Astrocyte (in vitro differentiated cells and primary cell): ENCODE measurements at regions not wholly inside any gene's neighbourhood (a gene's known extent, or its start where the extent isn't known, plus 50 kb on each side); places are given as distances from the start of the nearest gene placed in this dataset.

Experiments used
- DNase-seq: peaks from one replicate; pipeline ENCODE4 v3.0.0-alpha.2; 2010; ENCODE audit warnings: low read depth
- FAIRE-seq: peaks from 2 replicates; lab custom pipeline; 2011; peaks lifted over from hg19 to GRCh38; lab: Jason Lieb, UNC
- H2AFZ ChIP-seq: 2 replicates; pipeline ENCODE4 v1.6.0; 2012; ENCODE audit warnings: low read depth, low read length, inconsistent platforms
- H3K27ac ChIP-seq: 2 replicates; pipeline ENCODE4 v1.5.1; 2011; ENCODE audit warnings: low read depth, low read length, inconsistent platforms
- H3K27me3 ChIP-seq: 2 replicates; pipeline ENCODE4 v1.6.0; 2011; ENCODE audit warnings: low read length, inconsistent platforms; ENCODE audit not compliant: insufficient read depth
- H3K36me3 ChIP-seq: 2 replicates; pipeline ENCODE4 v1.5.1; 2011; ENCODE audit warnings: low read length, inconsistent platforms; ENCODE audit not compliant: insufficient read depth
- H3K4me1 ChIP-seq: 2 replicates; pipeline ENCODE4 v1.5.1; 2011; ENCODE audit warnings: low read length, inconsistent platforms; ENCODE audit not compliant: insufficient read depth
- H3K4me2 ChIP-seq: 2 replicates; pipeline ENCODE4 v1.6.0; 2012; ENCODE audit warnings: low read length, inconsistent platforms
- H3K4me3 ChIP-seq: 2 replicates; pipeline ENCODE4 v1.5.1; 2011; ENCODE audit warnings: low read depth, mild to moderate bottlenecking, low read length, inconsistent platforms; ENCODE audit not compliant: insufficient read depth
- H3K79me2 ChIP-seq: 2 replicates; pipeline ENCODE4 v1.6.0; 2012; ENCODE audit warnings: mild to moderate bottlenecking, low read length, inconsistent platforms; ENCODE audit not compliant: insufficient read depth
- H3K9ac ChIP-seq: 2 replicates; pipeline ENCODE4 v1.6.0; 2012; ENCODE audit warnings: mild to moderate bottlenecking, low read length, inconsistent platforms
- H3K9me3 ChIP-seq: 2 replicates; pipeline ENCODE4 v1.5.1; 2012; ENCODE audit warnings: low read depth, mild to moderate bottlenecking, low read length, inconsistent platforms; ENCODE audit not compliant: insufficient read depth
- H4K20me1 ChIP-seq: 2 replicates; pipeline ENCODE4 v1.6.0; 2012; ENCODE audit warnings: low read length, inconsistent platforms; ENCODE audit not compliant: insufficient read depth
- H3K27ac Mint-ChIP-seq: one replicate; pipeline ENCODE4 v1.8.0; 2021; ENCODE audit warnings: mild to moderate bottlenecking, mixed read lengths; ENCODE audit not compliant: unreplicated experiment
- H3K27me3 Mint-ChIP-seq: one replicate; pipeline ENCODE4 v1.8.0; 2021; ENCODE audit warnings: low read depth, mixed read lengths; ENCODE audit not compliant: unreplicated experiment
- H3K36me3 Mint-ChIP-seq: one replicate; pipeline ENCODE4 v1.8.0; 2021; ENCODE audit warnings: low read depth, mixed read lengths; ENCODE audit not compliant: unreplicated experiment
- H3K4me1 Mint-ChIP-seq: one replicate; pipeline ENCODE4 v1.8.0; 2021; ENCODE audit warnings: low read depth, mixed read lengths; ENCODE audit not compliant: unreplicated experiment
- H3K4me3 Mint-ChIP-seq: one replicate; pipeline ENCODE4 v1.8.0; 2021; ENCODE audit warnings: mild to moderate bottlenecking, moderate library complexity, mixed read lengths; ENCODE audit not compliant: unreplicated experiment
- H3K9me3 Mint-ChIP-seq: one replicate; pipeline ENCODE4 v1.8.0; 2021; ENCODE audit warnings: mild to moderate bottlenecking, mixed read lengths; ENCODE audit not compliant: unreplicated experiment
- EZH2 ChIP-seq: IDR thresholded peaks from 2 replicates; pipeline ENCODE4 v1.6.1; 2012; ENCODE audit warnings: mild to moderate bottlenecking, low read length, inconsistent platforms; ENCODE audit not compliant: insufficient read depth
- TF ChIP-seq, protein P1 (sequence below): IDR thresholded peaks from 2 replicates; pipeline ENCODE4 v1.5.1; 2011; ENCODE audit warnings: low read depth, mild to moderate bottlenecking, inconsistent platforms, low read length, moderate library complexity; ENCODE audit not compliant: insufficient read depth

DNA sequence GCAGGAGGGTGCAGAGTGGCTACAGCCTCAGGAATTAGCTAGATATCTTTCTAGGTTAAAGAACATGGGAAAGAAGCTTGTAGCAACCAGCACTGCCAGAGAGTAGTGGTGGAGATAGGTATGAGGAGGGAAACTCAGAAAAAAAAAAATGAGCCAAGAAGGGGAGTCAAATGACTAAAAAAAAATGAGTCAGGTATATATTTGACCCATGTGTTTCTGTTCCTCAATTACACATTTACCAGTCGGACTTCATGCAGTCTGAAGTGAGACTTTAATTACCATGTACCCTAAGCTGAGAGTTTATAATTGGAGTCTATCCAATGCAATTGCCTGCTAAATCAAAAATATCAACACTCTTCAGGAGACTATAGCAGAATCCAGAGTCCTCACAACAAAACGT, 964.6 kb downstream of the HACE1 start:
- Mint-ChIP-seq H3K4me3 (no peak overlapping the region), H3K4me1 (peaks cover 6% of the 10 kb centered on the region), H3K27me3 (no peaks in the 10 kb centered on the region), H3K9me3 (no peaks in the 10 kb centered on the region), H3K27ac (no peak overlapping the region), H3K36me3 (no peaks in the 10 kb centered on the region)
- H2AFZ ChIP-seq, result no peak overlapping the region
- no peaks in the 10 kb centered on the region for H3K4me1 ChIP-seq
- no peak overlapping the region for H3K4me3 ChIP-seq
- peaks cover 2% of the 10 kb centered on the region for H3K9me3 ChIP-seq
- no peak overlapping the region for H3K27ac ChIP-seq
- DNase-seq (no peak), FAIRE-seq (no peak)
- H3K4me2 ChIP-seq, result no peak overlapping the region
- no peaks in the 10 kb centered on the region for H3K36me3 ChIP-seq
- no peak overlapping the region for H3K9ac ChIP-seq
- H4K20me1 ChIP-seq, result no peaks in the 10 kb centered on the region
- H3K79me2 ChIP-seq, result no peaks in the 10 kb centered on the region
- no peaks in the 10 kb centered on the region for H3K27me3 ChIP-seq
- no peak for TF ChIP-seq EZH2
- TF ChIP-seq, protein P1, sequence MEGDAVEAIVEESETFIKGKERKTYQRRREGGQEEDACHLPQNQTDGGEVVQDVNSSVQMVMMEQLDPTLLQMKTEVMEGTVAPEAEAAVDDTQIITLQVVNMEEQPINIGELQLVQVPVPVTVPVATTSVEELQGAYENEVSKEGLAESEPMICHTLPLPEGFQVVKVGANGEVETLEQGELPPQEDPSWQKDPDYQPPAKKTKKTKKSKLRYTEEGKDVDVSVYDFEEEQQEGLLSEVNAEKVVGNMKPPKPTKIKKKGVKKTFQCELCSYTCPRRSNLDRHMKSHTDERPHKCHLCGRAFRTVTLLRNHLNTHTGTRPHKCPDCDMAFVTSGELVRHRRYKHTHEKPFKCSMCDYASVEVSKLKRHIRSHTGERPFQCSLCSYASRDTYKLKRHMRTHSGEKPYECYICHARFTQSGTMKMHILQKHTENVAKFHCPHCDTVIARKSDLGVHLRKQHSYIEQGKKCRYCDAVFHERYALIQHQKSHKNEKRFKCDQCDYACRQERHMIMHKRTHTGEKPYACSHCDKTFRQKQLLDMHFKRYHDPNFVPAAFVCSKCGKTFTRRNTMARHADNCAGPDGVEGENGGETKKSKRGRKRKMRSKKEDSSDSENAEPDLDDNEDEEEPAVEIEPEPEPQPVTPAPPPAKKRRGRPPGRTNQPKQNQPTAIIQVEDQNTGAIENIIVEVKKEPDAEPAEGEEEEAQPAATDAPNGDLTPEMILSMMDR, result no peak

GRCh38 chr6:103893141-103893581, 966.6 kb downstream of the HACE1 start:
- Histone ChIP-seq H3K36me3 (no peaks in the 10 kb centered on the region), H3K9ac (no peak overlapping the region), H3K4me1 (no peaks in the 10 kb centered on the region), H2AFZ (no peak overlapping the region), H3K4me3 (no peak overlapping the region), H3K79me2 (no peaks in the 10 kb centered on the region), H3K4me2 (no peak overlapping the region), H3K27me3 (no peaks in the 10 kb centered on the region), H3K9me3 (peaks cover 2% of the 10 kb centered on the region), H4K20me1 (no peaks in the 10 kb centered on the region), H3K27ac (peak overlapping the region; percentile 5)
- FAIRE-seq, result no peak
- Mint-ChIP-seq H3K36me3 (no peaks in the 10 kb centered on the region), H3K4me1 (peaks cover 6% of the 10 kb centered on the region), H3K9me3 (no peaks in the 10 kb centered on the region), H3K27me3 (no peaks in the 10 kb centered on the region), H3K4me3 (no peak overlapping the region), H3K27ac (no peak overlapping the region)
- DNase-seq, result peak; percentile 3
- TF ChIP-seq, protein P1, result no peak
- TF ChIP-seq EZH2, result no peak

DNA sequence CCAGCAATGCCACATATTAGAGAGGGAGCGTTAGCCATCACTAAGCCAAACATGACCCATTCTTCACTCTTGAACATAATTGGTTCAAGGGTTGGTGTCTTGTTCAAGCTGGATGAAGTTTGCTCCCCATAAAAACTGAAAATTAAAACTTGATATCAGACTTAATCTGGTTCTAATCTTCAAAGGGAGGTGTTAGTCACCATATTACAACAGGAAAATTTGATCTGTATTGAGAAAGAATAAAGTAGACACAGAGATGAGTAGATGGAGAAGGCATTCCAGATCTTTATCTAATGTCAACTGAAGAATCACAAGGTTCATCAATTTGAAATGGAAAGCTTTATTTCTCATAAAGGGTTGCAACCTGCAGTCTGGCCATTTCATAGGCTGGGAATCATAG, 972.8 kb downstream of the HACE1 start:
- Histone ChIP-seq H3K27ac (no peak overlapping the region), H3K36me3 (no peaks in the 10 kb centered on the region), H3K79me2 (no peaks in the 10 kb centered on the region), H2AFZ (no peak overlapping the region), H4K20me1 (no peaks in the 10 kb centered on the region), H3K4me3 (no peak overlapping the region), H3K9me3 (peaks cover 2% of the 10 kb centered on the region), H3K4me2 (no peak overlapping the region), H3K4me1 (no peaks in the 10 kb centered on the region), H3K9ac (no peak overlapping the region), H3K27me3 (no peaks in the 10 kb centered on the region)
- no peaks in the 10 kb centered on the region for H3K27me3 Mint-ChIP-seq
- no peaks in the 10 kb centered on the region for H3K36me3 Mint-ChIP-seq
- no peaks in the 10 kb centered on the region for H3K4me1 Mint-ChIP-seq
- no peaks in the 10 kb centered on the region for H3K9me3 Mint-ChIP-seq
- DNase-seq, result no peak
- H3K27ac Mint-ChIP-seq, result no peak overlapping the region
- FAIRE-seq, result no peak
- TF ChIP-seq EZH2, result no peak
- TF ChIP-seq, protein P1, result no peak
- no peak overlapping the region for H3K4me3 Mint-ChIP-seq
